ENCODE measurements at regions not wholly inside any gene's neighbourhood (a gene's known extent, or its start where the extent isn't known, plus 50 kb on each side); places are given as distances from the start of the nearest gene placed in this dataset.

GRCh38 chr2:24439971-24440340 lies 51.1 kb upstream of the NCOA1 start:
- no peak for DNase-seq (ENCODE audit: low read depth in 2 of 2)

DNA sequence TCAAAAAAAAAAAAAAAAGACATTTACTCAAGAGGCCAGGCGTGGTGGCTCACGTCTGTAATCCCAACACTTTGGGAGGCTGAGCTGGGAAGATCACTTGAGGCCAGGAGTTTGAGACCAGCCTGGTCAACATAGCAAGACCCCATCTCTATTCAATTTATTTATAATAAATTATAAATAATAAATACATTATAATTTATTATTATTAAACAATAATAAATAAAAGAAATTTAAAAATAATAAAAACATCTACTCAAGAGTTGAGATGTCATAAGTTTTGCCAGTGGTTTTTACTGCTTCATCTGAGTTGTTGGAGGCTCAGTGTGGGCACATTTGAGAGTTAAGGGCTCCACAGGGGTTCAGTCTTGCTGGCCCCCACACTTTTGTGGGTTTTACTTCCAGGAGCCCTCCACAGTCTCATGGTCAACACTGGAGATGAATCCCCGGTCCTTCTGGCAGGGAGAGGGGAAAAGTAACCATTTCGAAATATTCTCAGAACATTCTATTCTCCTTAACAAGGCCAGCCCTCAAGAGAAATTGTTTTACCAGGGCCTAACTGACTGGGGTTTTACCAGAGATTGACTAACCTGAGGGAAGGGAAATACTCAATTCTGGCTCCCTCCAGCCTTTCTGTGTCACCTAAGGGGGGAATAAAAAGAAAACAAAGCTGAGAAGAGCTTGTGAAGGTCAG lies 51.6 kb upstream of the NCOA1 start:
- DNase-seq (ENCODE audit: low read depth in 2 of 2): no peak

- DNase-seq (ENCODE audit: low read depth in 2 of 2): no peak
These were observed 52.9 kb upstream of the NCOA1 start for GRCh38 chr2:24438106-24438505.

DNA sequence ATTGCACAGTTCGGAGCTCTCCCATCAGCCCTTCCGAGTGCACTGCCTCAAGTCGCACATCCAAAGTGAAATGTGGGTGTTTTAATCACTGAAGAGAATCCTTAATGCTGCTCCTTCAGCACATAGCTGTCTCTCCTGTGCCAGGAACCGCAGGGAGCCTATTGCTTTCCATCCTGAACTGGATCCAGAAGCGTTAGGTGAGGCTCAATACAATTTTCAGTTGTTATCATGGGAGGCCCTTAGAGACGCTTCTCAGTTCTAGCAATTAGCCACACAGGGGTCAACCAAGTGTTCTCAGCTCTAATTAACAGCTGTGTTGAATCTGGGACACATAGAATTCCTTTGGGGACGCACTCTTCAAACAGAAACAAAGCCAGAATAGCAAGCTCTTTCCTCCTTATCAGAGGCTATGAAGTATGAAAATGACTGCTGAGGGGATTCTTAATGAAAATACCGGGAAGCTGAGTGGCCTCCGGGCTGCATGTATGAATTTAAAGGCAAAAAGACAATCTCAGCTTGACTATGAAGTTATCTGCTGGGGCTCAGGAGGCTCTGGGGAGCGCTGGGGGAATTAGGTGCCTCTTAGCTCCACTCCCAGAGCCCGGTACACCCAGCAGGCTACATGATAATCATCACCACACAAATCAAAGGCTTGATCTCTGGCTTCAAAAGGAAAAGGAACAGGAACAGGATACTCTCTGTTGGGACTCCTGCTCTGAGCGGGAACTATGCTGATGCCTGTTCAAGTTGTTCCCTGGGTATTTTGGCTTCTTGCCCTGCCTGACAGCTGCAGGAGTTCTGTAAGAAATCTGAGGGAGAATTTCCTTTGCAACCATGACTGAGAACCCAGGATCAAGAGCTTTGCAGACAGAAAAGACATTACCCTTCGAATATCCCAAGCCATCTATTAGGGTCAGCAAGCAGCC lies 55.4 kb upstream of the NCOA1 start:
- no peak for DNase-seq (ENCODE audit: low read depth in 2 of 2)

DNA sequence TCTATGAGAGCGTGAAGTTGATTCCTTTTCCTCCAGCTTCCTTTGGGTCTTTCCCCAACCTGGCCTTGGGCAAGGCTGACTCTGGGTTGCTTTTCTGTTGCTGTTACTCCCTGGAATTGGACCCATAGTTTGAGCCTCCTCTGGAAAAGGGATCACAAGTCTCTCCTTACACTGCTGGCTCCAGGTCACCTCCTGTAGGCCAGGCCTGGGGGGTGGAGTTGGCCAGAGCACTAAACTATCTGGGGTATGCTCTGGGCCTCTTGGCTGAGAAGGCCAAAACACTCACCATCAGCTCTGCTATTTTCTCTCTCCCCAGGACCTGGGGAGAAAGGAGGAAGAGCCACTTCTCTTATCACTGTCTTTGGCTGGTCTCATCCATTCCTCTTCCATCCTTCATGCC lies 56.5 kb upstream of the NCOA1 start:
- no peak for DNase-seq (ENCODE audit: low read depth in 2 of 2)

GRCh38 chr2:24432735-24433134 lies 58.3 kb upstream of the NCOA1 start:
- DNase-seq (ENCODE audit: low read depth in 2 of 2): no peak

- no peak for DNase-seq (ENCODE audit: low read depth in 2 of 2)
These were observed 58.9 kb upstream of the NCOA1 start for GRCh38 chr2:24432121-24432520.

- no peak for DNase-seq (ENCODE audit: low read depth in 2 of 2)
These were observed 61.6 kb upstream of the NCOA1 start for GRCh38 chr2:24429197-24430074.

DNA sequence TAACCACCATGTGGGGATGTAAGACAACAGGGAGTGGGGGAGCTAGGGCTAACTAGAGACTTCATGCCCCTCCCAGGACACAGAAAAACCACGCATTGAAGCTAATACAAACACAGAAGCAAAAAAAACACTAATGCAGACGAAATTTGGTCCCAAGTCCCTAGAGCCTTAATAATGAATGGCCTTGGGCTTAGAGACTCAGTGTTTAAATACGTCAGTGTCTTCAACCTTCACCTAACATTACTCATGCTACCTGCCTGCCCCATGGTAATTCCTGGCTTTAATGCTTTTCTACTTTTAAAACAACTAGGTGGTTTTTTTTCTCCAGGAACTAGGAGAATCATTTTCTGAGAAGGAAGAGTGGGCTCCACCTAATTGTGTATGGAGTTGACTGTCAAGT lies 64.1 kb upstream of the ITSN2 start:
- DNase-seq (ENCODE audit: low read depth in 2 of 2): no peak

- no peak for DNase-seq (ENCODE audit: low read depth in 2 of 2)
These were observed 62.8 kb upstream of the ITSN2 start for GRCh38 chr2:24423095-24423494.

DNA sequence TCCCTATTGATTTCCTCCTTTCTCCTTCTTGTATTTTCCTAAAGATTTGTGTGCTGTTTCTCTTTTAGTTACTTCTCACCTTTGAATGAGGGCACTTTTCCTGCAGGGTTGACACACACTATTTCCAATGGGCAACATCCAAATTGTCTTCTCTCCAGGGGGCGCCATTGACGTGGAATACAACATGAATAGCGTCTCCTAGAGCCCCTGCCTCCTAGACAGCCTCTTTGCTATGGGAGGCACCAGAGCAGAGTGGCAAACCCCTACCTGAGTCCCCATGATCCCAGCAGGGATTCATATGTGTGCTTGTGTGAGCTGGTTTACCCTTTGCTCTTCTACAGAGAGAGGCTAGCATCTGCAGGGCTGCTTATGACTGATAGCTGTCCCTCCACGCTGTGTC lies 61.3 kb upstream of the ITSN2 start:
- DNase-seq (ENCODE audit: low read depth in 2 of 2): peak; percentile 15 to 30

- DNase-seq (ENCODE audit: low read depth in 2 of 2): no peak
These were observed 60.0 kb upstream of the ITSN2 start for GRCh38 chr2:24420373-24420772.

DNA sequence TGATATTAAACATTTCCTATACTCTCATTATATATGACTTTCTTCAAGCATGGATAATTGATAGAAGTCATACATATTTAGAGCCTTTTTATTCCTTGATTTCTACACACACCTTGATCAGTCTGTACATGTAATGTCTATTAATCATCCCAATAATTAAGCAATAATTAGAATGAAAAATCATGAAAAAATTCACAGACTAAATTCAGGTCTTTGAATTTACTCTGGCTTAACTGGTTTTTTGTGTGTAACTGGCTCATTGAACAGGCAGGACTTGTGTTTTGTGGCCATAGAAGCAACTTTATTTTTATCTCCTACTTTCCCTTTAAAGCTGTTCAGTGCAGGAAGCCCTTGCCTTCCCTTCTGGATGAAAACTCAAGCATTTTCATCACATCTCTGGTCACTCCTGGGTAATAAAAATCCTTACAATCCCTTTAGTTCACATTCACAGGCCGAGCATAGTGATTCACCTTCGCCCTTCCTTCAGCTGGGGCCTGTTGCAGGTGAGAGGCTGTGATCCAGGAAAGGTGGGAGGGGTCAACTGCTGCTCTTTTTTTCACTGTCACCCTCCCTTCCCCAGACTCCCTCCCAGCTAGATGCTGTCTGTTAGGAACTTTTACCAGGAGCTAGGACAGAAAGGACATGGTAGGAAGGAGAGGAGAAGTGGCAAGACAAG lies 58.0 kb upstream of the ITSN2 start:
- DNase-seq (ENCODE audit: low read depth in 2 of 2): no peak

DNA sequence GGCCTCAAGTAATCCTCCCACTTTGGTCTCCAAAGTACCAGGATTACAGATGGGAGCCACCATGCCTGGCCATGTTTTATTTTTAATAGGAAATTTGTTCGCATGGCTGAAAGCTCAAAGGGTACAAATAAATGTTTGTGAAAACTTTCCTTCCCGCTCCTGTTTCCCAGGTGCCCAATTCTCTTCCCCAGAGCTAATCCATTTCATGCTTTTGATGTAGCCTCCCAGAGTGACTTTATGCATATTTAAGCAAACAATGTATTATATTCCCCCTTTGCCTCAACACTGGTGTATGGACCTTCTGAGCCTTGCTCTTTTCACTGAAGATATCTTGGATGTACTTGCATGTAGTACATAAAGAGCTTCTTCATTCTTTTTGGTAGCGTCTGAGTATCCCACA lies 52.5 kb upstream of the ITSN2 start:
- DNase-seq (ENCODE audit: low read depth in 2 of 2): no peak

DNA sequence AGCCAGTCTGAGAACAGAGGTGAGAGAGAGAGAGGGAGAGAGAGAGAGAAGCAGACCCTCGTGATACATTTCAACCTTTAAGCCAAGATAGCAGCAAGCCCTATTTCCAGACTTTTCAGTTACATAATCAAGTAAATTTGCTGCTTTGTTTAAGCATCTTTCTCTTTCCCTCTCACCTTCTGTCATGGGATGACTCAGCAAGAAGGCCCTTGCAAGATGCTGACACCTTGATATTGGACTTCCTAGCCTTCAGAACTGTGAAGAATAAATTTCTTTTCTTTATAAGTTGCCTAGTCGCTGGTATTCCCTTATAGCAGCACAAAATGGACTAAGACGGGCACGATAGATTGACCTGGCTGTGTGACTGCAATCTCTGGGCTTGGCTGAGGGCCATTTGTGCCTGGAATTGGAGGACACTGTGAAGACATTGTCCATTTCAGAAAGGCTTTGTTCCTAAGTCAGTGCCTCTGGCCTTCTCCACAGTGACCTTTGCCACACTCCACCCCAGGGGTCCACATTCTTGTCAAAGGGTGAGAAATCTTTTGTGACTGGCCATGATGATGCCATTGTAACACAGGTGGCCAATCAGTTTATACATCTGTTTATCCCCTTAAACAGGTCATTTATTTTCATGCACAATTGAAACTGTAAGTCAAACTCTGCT lies 51.3 kb upstream of the ITSN2 start:
- DNase-seq (ENCODE audit: low read depth in 2 of 2): no peak

DNA sequence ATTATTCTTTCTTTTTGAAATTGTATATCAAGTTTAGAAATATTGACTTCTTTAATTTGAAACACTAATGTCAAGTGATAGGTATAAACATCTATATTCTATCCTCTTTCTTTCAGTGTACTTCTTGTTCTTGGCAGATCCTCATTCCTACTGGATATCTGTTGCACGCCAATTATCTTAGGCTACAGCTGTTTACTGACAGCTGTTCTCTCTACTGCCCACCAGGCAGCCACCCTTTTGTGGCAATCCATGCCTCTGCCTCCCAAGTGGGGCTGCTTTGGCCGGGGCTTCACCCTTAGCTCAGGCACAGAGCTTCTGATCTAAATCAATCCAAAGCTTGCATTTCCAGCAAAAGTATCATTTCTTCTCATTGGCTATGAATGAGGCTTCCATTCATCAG lies 50.6 kb upstream of the ITSN2 start:
- DNase-seq (ENCODE audit: low read depth in 2 of 2): no peak

- DNase-seq (ENCODE audit: low read depth in 2 of 2): no peak
These were observed 49.6 kb upstream of the ITSN2 start for GRCh38 chr2:24409700-24410556.
